ENCODE measurements at regions not wholly inside any gene's neighbourhood (a gene's known extent, or its start where the extent isn't known, plus 50 kb on each side); places are given as distances from the start of the nearest gene placed in this dataset.

GRCh38 chr20:52060794-52061714, 130.5 kb downstream of the ZFP64 start:
- TF ChIP-seq FOXM1 (IDR thresholded peaks at IDR 0.05; ENCODE audit: borderline replicate concordance, low read depth) (no peak), REST (IDR thresholded peaks at IDR 0.05; ENCODE audit: low read depth) (no peak), TAF1 (IDR thresholded peaks at IDR 0.05; ENCODE audit: low read depth) (no peak)

All from Ishikawa (cell line).